HG03025 (cell line): ENCODE measurements at regions not wholly inside any gene's neighbourhood (a gene's known extent, or its start where the extent isn't known, plus 50 kb on each side); places are given as distances from the start of the nearest gene placed in this dataset.
A peak's percentile ranks its signal among the peaks of the same experiment; 100 is the strongest.
"Not testable (repeated sequence)": the region's sequence is repeated elsewhere in the genome, so short reads cannot be mapped to it uniquely, and the experiment has no call there.

Experiments
- ATAC-seq: cut with Tn5 transposase; IDR thresholded peaks from one replicate; pipeline ENCODE4 v1.9.1; 2021; ENCODE audit warnings: mild to moderate bottlenecking, moderate library complexity; ENCODE audit not compliant: unreplicated experiment, low FRiP score

DNA sequence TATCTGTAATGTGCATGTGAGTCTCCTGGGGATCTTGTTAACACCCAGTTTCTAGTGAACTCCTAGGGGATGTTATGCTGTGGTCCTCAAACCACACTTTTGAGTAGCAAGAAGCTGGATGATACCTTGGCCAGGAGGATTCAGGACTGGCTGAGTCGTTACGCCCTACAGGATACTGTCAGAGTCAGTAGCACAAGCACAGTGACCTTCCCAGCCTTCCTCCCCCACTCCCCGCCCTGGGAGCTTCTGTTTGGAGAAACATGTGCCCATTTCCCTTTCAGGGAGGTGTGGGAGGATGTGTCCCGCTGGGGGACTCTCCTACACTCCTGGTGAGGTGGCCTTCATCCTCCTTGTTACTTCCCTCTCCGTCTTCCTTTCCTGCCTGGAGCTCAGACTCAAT, 76.4 kb upstream of the TRPM1 start:
- no peak for ATAC-seq

DNA sequence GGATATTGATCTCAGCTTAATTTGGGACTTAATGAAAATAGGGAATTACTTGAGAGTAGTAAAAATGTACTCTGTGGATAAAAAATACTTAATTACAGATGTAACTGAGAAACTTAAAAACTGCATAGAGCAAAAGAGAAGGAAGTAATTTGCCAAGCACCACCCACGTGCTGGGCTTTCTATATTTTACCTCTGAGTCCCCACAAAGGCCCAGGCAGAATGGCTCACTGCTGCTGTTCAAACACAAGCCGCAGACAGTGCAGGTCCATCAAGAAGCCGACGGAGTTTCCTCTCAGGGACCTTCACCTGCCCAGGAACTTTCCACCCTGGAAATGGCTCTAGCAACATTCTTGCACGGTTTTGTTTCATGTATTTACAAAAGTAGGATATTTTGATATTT, 77.2 kb upstream of the TRPM1 start:
- no peak for ATAC-seq

DNA sequence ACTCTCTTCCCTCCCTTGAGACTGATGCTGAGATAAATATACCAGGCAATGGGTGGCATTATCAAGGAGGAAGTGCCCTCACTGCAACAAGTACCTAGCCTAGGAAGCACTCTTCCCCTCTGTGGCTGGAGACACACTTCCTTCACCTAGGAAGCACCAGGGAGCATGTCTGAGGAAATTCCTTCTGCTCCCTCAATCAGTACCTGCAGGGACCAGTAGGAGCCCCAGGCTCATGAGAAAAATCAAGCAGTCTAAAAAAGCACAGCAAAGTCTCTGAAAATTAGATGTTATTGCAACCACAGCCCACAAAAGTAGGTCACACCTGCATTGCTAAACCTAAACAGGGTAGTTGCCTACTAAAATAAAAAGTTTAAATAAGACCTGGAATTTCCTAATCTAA, 78.2 kb upstream of the TRPM1 start:
- ATAC-seq: no peak

DNA sequence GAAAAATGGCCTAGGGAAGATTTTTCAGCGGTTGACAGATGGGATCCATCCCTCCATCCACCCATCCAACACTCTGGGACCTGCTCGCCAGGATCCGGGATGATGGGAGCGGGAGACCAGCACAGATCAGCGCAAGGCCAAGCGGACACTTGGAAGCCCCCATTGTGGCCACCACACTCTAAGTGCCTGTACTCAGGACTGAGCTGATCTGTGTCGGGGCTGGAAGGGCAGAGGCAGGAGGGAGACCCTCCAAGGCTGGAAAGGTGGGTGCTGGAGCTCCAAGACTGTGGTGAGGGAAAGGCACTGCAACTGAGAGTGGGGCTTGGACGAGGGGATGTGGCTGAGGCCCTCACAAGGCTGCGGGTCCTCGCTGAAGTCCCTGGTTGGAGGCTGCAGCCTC, 91.8 kb upstream of the TRPM1 start:
- no peak for ATAC-seq

DNA sequence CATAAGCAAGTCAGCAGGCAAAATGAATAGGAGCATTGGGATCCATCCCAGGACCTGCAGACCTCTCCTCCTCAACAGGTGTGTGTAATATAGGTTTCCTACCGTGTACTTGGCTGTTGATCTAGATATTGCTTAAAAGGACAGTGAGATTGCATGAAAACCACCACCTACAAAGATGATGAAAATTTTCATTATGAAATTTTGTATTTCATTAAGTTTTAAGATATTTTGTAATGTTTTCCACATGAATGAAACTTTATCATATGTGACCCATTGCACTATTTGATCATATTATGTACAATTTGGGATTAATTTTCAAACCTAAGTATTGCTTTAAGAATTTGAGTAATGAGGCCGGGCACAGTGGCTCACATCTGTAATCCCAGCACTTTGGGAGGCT, 94.3 kb upstream of the TRPM1 start:
- no peak for ATAC-seq

DNA sequence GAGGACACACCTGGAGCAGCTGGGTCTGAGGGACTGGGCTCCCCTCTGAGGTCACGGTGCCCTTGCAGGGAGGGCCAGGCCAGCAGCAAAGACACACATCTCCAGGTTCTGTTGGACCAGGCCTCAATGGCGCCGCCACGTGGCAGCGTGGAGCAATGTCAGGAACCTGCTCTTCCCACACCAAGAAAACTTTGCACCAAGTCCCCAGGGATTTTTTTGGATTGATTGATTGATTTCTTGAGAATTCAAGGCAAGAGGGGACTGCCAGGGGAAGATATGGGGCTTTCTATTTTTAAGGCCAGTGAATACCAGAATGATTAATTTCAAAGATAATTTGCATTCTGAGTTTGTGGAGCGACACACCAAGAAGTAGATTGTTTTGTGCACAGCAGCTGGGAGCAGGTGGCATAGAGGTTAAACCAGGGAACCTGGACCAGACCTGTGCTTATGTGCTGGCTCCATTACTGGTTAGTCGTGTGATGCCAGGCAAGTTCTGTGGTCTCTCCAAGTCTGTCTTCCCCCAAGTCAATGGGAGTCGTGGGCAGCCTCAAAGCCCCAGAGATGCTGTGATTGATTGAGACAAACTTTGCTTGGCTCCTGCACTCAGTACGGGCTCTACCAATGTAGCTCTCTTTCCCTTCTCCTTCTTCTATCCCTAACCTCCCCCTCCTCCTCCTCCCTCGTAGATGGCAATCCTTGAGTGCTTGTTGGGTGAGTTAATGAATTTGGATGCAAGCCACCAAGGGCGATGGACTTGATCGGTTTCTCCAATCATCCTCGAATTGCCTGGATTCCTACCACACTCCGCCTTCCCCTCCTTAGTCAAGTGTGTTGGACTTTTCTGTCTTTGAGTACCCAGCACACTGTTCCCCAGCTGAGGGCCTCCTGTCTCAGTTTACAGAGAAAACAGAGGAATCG, 96.2 kb upstream of the TRPM1 start:
- no peak for ATAC-seq

DNA sequence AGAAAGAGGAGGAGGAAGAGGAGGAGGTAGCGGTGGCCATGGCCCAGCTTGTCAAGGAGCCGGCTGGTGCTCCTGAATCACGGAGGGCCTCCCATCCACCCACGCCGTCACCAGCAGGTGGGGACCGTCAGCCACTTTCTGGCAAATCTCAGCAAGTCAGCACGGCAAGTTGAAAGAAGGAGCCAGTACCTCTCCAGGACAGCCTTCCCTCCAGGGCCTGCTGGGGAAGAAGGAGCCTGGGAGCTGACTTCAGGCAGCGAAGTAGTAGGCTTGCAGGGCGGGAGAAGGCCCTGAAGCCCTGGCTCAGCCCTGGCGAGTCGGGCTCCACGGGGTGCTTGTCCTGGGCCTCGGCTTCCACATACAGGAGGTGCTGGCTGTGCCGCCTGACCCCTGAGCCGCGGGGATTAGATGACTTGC, 99.2 kb upstream of the TRPM1 start:
- ATAC-seq: no peak

DNA sequence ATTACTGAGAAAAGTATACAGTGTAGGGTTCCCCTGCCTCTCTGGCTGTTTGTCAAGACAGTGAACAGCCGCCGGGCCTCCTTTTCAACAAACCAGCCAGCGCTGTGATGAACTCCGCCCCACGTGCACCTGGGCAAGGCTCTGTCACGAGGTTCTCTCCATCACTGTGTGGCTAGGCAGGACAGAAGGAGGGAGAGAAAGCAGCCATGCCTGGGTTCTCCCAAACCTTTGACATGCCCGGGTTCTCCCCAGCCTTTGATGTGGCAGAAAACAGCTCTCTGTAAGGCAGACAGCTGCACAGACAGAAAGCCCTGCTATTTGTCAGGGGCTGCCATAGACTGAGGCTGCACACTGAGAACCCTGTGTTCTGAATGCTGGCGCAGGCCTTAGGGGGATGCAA, 101.4 kb upstream of the TRPM1 start:
- no peak for ATAC-seq

DNA sequence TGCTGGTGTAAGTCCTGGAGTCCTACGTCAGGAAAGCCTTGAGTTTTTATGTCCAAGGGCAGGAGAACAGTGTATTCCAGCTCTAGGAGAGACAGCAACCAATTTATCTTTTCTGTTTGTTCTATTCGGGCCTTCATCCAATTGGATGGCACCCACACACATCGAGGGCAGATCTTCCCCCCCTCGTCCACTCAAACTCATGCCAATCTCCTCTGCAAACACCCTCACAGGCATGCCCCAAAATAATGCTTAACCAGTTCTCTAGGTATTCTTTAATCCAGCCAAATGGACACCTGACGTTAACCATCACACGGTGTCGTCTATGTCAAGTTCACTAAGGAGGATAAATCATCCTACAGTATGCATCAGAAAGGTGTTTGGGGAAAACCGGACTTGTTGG, 102.5 kb upstream of the TRPM1 start:
- no peak for ATAC-seq

DNA sequence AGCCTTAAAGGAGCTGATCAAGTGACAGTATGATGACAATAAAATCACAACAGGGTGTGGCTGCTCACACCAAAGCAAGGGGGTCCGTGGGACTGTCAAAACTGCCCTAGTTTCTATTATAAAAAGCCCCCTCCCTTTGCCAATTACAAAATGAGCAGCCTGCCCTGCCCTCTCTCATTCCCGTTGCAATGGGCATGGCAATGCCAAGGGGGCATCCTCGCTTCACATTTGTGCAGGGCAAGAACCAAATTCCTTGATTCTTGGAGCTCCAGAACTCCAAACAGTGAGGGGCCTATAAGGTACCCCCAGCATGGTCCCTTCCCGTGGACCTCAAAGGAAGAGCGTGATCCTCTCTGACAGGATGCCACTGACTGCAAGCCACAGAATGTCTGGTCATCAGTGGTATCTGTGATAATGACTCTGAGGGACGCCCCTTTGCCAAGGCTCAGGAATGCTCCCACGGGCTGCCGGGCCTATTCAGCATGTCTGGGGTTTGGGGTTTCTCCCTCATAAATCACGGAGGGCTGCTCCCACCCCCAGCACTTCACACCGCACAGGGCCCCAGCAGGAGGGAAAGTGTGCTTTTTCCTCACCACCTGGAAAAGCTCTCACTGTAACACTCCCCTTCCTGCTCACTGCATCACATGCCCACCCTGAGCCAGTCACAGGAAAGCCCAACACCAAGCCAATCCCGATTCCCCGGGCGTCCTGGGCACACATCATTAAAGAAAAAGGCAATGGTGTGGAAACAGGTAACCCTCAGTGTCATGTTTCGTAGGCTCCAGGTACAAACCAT, 105.1 kb upstream of the TRPM1 start:
- no peak for ATAC-seq

DNA sequence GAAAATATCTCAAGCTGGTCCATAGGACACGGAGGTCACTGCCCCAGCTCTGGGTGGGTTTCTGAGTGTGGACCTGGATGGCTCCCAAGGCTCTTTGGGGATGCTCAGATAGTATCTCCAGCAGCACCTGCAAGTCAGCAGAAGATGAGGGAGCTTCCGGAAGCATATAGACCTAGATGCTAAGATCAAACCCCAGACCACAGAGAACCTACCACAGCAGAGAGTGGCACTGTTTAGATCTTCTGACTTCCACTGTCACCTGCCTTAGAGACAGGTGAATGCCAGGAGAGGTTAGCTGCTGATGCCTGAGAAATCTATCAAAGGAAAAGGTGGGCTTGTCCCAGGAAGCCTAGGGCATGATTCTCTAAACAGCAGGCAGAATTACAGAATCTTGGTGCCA, 105.7 kb upstream of the TRPM1 start:
- no peak for ATAC-seq

DNA sequence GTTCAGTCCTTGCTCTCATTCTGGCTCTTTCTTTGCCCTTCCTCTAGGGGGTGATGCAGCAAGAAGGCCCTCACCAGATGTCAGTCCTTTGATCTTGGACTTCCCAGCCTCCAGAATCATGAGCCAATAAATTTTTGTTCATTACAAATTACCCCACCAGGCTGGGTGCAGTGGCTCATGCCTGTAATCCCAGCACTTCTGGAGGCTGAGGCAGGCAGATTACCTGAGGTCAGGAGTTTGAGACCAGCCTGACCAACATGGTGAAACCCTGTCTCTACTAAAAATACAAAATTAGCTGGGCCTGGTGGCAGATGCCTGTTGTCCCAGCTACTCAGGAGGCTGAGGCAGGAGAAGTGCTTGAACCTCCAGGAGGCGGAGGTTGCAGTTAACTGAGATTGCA, 106.3 kb upstream of the TRPM1 start:
- ATAC-seq: not testable (repeated sequence)

DNA sequence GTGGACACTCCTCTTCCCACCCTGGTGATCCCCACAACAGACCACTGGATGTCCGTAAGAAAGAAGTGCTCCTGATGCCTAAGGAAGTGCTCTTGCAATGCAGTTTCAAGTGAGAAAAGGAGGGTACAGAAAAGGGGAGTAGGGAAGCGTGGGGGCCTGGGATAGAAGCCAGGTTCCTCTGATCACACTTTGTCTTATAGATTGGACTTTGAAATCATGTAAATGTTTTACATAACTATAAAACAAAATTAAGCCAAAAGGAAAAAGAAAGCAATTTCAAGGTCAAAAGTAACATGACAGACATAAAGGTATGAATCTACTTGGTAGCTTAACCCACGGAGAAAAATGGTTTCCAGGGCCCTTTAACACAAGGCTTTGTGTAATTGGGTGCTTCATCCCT, 107.3 kb upstream of the TRPM1 start:
- no peak for ATAC-seq

DNA sequence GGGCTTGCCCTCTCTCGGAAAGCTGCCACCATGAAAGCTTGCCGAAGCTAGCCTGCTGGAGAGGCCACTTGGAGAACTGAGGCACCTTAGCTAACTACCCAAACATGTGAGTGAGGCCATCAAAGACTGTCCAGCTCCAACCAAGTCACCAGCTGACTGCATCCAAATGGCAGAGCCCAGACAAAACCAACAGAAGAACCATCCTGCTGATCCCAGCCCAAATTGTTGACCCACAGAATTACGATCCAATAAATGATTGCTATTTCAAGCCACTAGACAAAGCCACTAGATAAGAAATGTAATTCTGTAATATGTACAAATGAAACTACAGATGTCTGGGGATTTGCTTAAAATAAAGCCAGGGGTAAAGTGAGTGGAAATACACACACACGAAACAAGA, 109.8 kb upstream of the TRPM1 start:
- ATAC-seq: no peak

DNA sequence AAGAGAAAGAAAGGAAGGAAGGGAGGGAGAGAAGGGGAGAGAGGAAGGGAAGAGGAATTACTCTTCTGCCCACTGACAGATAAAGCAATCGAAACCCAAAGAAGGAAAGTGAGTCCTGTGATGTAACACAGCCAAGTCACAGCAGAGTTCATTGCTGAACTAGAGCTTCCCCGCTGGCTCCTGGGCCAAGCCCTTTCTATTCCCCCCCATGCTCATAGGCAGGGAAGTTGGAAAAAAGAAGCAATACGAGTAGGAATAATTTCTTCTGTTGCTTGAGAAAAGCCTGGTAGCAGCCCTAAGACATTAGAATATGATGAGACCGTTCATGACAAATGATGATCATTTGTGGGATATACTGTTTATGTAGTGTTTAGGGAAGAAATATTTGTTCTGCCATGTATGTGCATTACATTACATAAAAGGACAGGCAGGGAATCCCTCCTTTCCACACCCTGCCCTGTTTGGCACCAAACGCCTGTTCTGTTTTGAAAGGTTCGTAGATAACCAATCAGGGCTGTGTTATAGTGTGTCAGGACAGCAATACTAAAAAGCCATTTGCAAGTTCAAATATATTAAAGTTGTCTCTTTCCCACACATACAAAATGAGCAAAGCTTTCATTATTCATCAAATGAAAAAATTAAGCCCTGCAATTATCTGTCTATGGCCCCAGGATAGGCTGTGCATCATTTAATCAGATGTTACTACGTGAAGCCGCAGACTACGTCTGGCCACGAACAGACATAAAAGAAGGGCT, 111.0 kb upstream of the TRPM1 start:
- ATAC-seq: no peak

DNA sequence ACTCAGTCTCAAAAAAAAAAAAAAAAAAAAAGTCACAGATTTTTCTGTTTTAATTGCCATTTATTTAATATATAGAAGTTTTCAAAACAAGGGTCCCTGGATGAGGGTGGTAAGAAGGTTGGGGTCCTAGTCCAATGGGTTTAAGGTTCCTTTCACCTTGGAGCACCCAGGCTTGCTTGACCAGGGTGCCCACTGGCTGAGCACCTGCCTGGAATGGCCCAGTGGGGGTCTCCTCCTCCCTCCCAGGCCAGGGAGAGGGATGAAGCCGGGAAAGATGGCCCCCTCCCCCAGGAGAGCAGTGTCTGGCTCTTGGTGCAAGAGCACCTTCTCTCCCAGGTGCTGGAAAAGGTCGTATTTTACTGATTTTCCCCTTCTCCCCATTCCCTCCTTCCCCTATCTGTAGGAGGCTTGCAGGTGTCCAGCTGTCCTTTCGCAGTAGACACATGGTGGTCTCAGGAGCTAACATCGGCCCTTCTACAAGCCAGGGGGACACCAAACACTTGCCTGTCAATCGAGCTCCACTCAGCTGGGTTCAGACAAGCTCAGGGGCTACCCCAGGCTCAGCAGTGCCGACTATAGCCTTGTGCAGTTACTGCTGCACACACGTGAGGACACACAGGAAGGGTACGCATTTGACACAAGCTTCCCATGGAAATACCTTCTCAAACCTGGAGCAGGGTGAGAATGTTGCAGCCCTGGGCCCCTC, 112.3 kb upstream of the KLF13 start:
- ATAC-seq: no peak

DNA sequence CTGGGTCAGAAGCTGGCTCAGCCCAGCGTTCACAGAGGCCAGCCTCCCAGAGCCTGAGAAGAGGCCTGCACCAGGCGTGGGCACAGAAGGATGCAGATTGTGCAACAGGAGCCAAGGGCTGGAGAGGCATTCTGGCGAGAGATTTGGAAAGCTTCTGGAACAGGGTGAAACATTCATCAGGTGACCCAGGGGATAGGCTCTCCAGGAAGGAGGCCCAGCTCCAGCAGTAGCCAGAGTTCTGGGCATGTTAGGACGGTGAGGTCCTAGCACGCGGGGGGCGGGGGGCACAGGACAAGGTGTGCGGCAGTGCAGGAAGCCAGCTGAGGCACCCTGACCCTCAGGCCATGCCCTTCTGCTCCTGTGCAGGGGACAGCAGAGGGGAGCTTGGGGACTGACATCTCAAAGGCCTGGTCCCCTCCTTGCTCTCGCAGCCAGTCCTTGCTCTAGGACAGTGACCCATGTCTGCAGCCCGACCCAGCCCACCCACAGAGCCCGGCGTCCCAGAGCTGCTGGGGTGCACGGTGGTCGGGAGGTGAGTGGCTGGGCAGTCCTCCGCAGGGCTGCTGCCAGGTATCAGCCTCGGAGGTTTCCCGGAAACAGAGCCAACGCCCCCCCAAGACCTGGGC, 111.7 kb upstream of the KLF13 start:
- peak; percentile 15 for ATAC-seq

DNA sequence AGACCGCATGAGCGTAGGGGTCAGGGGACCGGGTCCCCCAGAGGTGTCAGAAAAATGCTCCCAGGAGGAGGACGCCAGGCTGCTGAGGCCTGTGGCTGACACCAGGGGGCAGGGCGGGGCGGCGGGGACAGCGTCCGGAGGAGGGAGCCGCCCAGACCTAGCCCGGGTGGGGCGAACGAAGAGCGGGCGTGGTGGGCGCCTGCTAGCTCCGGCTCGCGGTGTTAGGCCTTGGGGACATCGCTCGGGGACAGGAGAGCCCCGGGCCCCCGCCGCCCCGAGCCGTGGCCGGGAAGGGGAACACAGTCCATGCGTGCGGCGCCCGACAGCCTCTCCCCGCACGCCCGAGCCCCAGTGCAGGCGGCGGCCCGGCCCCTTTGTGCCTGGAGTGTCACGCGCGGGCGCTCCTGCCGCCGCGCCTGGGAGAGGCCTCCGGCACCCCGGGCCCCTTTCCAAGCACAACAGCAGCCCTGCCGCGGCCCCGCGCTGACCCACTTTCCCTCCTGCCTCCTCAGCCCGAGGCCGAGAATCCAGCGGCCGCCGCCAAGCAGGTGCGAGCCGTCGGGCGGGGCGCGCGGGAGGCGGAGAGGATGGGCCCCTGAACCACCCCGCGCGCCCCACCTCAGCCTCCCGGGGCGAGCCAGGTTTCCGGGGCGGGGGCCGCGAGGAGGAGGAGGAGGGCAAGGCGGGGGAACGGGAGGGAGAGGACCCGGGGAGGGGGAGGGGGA, 111.0 kb upstream of the KLF13 start:
- ATAC-seq: peak; percentile 70

DNA sequence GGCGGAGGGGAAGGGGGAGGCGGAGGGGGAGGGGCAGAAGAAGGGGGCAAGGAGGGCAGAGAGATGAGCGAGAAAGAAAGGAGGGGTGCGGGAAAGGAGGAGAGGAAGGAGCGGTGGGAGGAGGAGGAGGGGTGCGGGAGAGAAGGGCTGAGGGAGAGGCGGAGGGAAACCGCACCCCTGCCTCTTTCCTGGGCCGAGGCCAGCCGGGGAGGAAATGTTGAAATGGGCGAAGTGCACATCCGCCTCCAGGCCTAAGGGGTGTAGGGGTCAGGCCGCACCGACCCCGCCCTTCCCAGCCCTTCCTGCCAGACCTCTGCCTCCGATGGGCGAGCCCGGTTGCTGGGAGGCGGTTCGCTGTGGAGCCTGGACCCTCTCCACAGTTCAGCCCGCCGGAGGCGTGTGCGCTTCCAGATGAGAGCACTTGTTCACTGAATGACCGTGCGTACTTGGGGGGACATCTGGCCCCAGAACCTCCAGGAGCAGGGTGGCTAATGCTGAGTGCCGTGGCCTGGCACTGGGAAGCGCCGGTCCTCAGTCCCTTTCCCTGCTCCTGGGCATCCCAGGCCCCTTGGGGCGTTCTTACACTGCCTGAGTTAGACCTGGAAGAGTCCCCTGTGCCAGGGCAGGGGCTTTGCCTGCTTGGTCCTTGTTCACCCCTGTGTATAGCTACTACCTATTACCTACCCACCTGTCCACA, 110.3 kb upstream of the KLF13 start:
- ATAC-seq: peak; percentile 46
